Endothelial cell of umbilical vein (primary cell): ENCODE measurements at regions not wholly inside any gene's neighbourhood (a gene's known extent, or its start where the extent isn't known, plus 50 kb on each side); places are given as distances from the start of the nearest gene placed in this dataset.

Experiments used
- BruUV-seq: library from RNA; stranded (reverse); fragments of 400-500 nt; replicated peaks from 2 replicates; lab custom pipeline; 2021; lab: Mats Ljungman, UMichigan
- CTCF ChIA-PET: fragments of 300-600, 350-600 bp; sonication (Branson Sonifier 250); formaldehyde crosslinking; loops from one replicate; lab custom pipeline; 2021; ENCODE audit warnings: antibody characterized with exemption, inconsistent platforms; lab: Charles Lee
- POLR2A ChIA-PET: fragments of 300-600, 350-600 bp; sonication (Branson Sonifier 250); formaldehyde crosslinking; loops from one replicate; lab custom pipeline; 2021; ENCODE audit warnings: antibody characterized with exemption, inconsistent platforms; lab: Charles Lee
- DNase-seq: peaks from one replicate; pipeline ENCODE4 v3.0.0-alpha.2; 2011; ENCODE audit warnings: low read depth, low spot score
- FAIRE-seq: peaks from 2 replicates; lab custom pipeline; 2011; peaks lifted over from hg19 to GRCh38; lab: Jason Lieb, UNC
- H2AFZ ChIP-seq: 2 replicates; pipeline ENCODE4 v1.6.0; 2012; ENCODE audit warnings: low read depth, low read length, control low read depth, inconsistent platforms
- H3K27ac ChIP-seq: 2 replicates; pipeline ENCODE4 v1.5.1; 2011; ENCODE audit warnings: low read depth, mild to moderate bottlenecking, control low read depth, low read length, moderate library complexity; ENCODE audit not compliant: insufficient read depth
- H3K27me3 ChIP-seq, 2 experiments: 2 replicates each; pipeline versions ENCODE4 v1.6.0 to v1.6.1; 2011; ENCODE audit warnings: low read length in 2 of 2, mixed read lengths in 1 of 2; ENCODE audit not compliant: control insufficient read depth in 2 of 2, insufficient read depth in 2 of 2
- H3K36me3 ChIP-seq, 2 experiments: 2 replicates in 1 of 2; 3 replicates in 1 of 2; pipeline ENCODE4 v1.5.1; 2011; ENCODE audit warnings: low read length in 2 of 2, mild to moderate bottlenecking in 1 of 2, moderate library complexity in 1 of 2; ENCODE audit not compliant: control insufficient read depth in 2 of 2, insufficient read depth in 2 of 2; ENCODE audit errors: extremely low read depth in 1 of 2
- H3K4me1 ChIP-seq: 3 replicates; pipeline ENCODE4 v1.5.1; 2011; ENCODE audit warnings: mild to moderate bottlenecking, low read length; ENCODE audit not compliant: control insufficient read depth, insufficient read depth; ENCODE audit errors: extremely low read depth
- H3K4me2 ChIP-seq: 2 replicates; pipeline ENCODE4 v1.6.1; 2011; ENCODE audit warnings: low read length, control low read depth, mixed read lengths; ENCODE audit not compliant: insufficient read depth
- H3K4me3 ChIP-seq, 3 experiments: fragments of 200-600 bp in 1 of 3; sonication (generic), shearing (Covaris generic) in 1 of 3; replicated peaks in 1 of 3; 2 replicates each; pipeline ENCODE4 v1.5.1; 2011 to 2016; ENCODE audit warnings: control low read depth in 3 of 3, low read length in 3 of 3, mild to moderate bottlenecking in 2 of 3, inconsistent platforms in 1 of 3, low read depth in 1 of 3, moderate library complexity in 1 of 3; ENCODE audit not compliant: insufficient read depth in 1 of 3
- H3K79me2 ChIP-seq: 2 replicates; pipeline ENCODE4 v1.6.0; 2012; ENCODE audit warnings: low read length, inconsistent platforms; ENCODE audit not compliant: control insufficient read depth, insufficient read depth
- H3K9ac ChIP-seq: replicated peaks from 2 replicates; pipeline ENCODE3; 2011; ENCODE audit warnings: low read length, control low read depth; ENCODE audit not compliant: insufficient read depth; ENCODE audit errors: extremely low read depth
- H3K9me1 ChIP-seq: replicated peaks from 3 replicates; pipeline ENCODE4 v1.6.0; 2011; ENCODE audit warnings: mild to moderate bottlenecking, low read length; ENCODE audit not compliant: control insufficient read depth, insufficient read depth; ENCODE audit errors: extremely low read depth
- H3K9me3 ChIP-seq: replicated peaks from 2 replicates; pipeline ENCODE4 v1.5.1; 2012; ENCODE audit warnings: low read length, inconsistent platforms; ENCODE audit not compliant: control insufficient read depth, insufficient read depth
- H4K20me1 ChIP-seq: replicated peaks from 2 replicates; pipeline ENCODE3; 2011; ENCODE audit warnings: mild to moderate bottlenecking, low read length; ENCODE audit not compliant: control insufficient read depth, insufficient read depth; ENCODE audit errors: extremely low read depth
- CTCF ChIP-seq, 2 donors: IDR thresholded peaks; 1 replicate in 1 of 2; 2 replicates in 1 of 2; pipeline ENCODE4 v1.5.1; 2011; ENCODE audit warnings: low read length in 2 of 2, mild to moderate bottlenecking in 2 of 2, moderate library complexity in 2 of 2, control low read depth in 1 of 2, inconsistent platforms in 1 of 2, low read depth in 1 of 2; ENCODE audit not compliant: insufficient read depth in 1 of 2; ENCODE audit errors: extremely low read depth in 1 of 2
- EZH2 ChIP-seq: IDR thresholded peaks from 2 replicates; pipeline ENCODE4 v1.6.1; 2012; ENCODE audit warnings: borderline replicate concordance, low read depth, mild to moderate bottlenecking, moderate library complexity, low read length, inconsistent platforms; ENCODE audit not compliant: severe bottlenecking
- FOS ChIP-seq: IDR thresholded peaks from 2 replicates; pipeline ENCODE4 v1.6.1; 2011; ENCODE audit warnings: mild to moderate bottlenecking, low read length, moderate library complexity, borderline replicate concordance; ENCODE audit not compliant: insufficient read depth
- GATA2 ChIP-seq: IDR thresholded peaks from 2 replicates; pipeline ENCODE4 v1.7.0; 2011; ENCODE audit warnings: low read depth, mild to moderate bottlenecking, moderate library complexity, mixed read lengths, low read length; ENCODE audit not compliant: insufficient read length, insufficient read depth
- JUN ChIP-seq: IDR thresholded peaks from 2 replicates; pipeline ENCODE4 v1.6.1; 2011; ENCODE audit warnings: borderline replicate concordance, low read depth; ENCODE audit not compliant: insufficient read length, insufficient read depth
- MAX ChIP-seq: IDR thresholded peaks from 2 replicates; pipeline ENCODE4 v1.6.1; 2011; ENCODE audit not compliant: insufficient read depth, insufficient read length
- MYC ChIP-seq: IDR thresholded peaks from one replicate; pipeline ENCODE4 v1.6.1; 2011; ENCODE audit warnings: mild to moderate bottlenecking, low read depth, low read length
- POLR2A ChIP-seq: IDR thresholded peaks from 2 replicates; pipeline ENCODE4 v1.6.1; 2012; ENCODE audit warnings: low read depth, mild to moderate bottlenecking, control low read depth, low read length
- POLR2AphosphoS5 ChIP-seq: IDR thresholded peaks from 2 replicates; pipeline ENCODE4 v1.6.1; 2012; ENCODE audit warnings: low read depth, mild to moderate bottlenecking, control low read depth, low read length, moderate library complexity; ENCODE audit not compliant: insufficient read depth
- dilution Hi-C: fragments of 300-500 bp; cut with MboI; formaldehyde crosslinking; loops from one replicate; pipeline ENCODE4 v1.15.0; 2019; ENCODE audit warnings: low sequenced_read_pairs; ENCODE audit not compliant: extremely low pct_ligation_motif_present
- intact Hi-C: fragments of 100-400 bp; cut with micrococcal nuclease; formaldehyde crosslinking; loops from one replicate; pipeline ENCODE4 v1.10.0; 2022

GRCh38 chr1:8097077-8097799 is 71.1 kb upstream of the ERRFI1 start:
- dilution Hi-C loops, result loop anchor here (10.0 kb wide), 1 partner anchor 52 kb away; no protein-coding TSS in a partner anchor
- peak overlapping the region; percentile 86 for H3K9ac ChIP-seq
- ChIA-PET CTCF (interaction anchor here (0.7 to 3.2 kb wide), 13 partner anchors 13 to 217 kb away, joined by 3 to 15 read pairs (median 5); no protein-coding TSS in a partner anchor), POLR2A (interaction anchor here (1.0 to 1.9 kb wide), 5 partner anchors 20 to 82 kb away, joined by 3 to 19 read pairs (median 5); no protein-coding TSS in a partner anchor)
- H3K27me3 ChIP-seq, result no peaks in the 10 kb centered on the region
- FAIRE-seq (peak; percentile 81), DNase-seq (peak; percentile 94)
- no peaks in the 10 kb centered on the region for H3K79me2 ChIP-seq
- TSS peak; percentile 53 for BruUV-seq
- peak overlapping the region; percentile 56 for H3K4me2 ChIP-seq
- H3K9me3 ChIP-seq, result no peaks in the 10 kb centered on the region
- H2AFZ ChIP-seq, result no peak overlapping the region
- no peaks in the 10 kb centered on the region for H3K36me3 ChIP-seq
- H3K4me3 ChIP-seq, result peak overlapping the region in 1 of 3 experiments; percentile 20
- intact Hi-C loops, result loop anchor here (1.0 to 2.0 kb wide), 6 partner anchors 20 to 142 kb away; no protein-coding TSS in a partner anchor
- no peaks in the 10 kb centered on the region for H3K9me1 ChIP-seq
- H3K27ac ChIP-seq, result peak overlapping the region; percentile 98
- TF ChIP-seq MAX (no peak), CTCF (IDR thresholded peaks at IDR 0.05; ENCODE audit: extremely low read depth in 1 of 2, insufficient read depth in 1 of 2, low read depth in 1 of 2, low read length in 2 of 2) (no peak), JUN (peak; percentile 87), POLR2AphosphoS5 (peak; percentile 65), MYC (no peak), GATA2 (peak; percentile 54), EZH2 (no peak), FOS (peak; percentile 98), POLR2A (no peak)
- H3K4me1 ChIP-seq, result peaks cover 49% of the 10 kb centered on the region
- no peaks in the 10 kb centered on the region for H4K20me1 ChIP-seq
